ENCODE measurements at regions not wholly inside any gene's neighbourhood (a gene's known extent, or its start where the extent isn't known, plus 50 kb on each side); places are given as distances from the start of the nearest gene placed in this dataset.

DNA sequence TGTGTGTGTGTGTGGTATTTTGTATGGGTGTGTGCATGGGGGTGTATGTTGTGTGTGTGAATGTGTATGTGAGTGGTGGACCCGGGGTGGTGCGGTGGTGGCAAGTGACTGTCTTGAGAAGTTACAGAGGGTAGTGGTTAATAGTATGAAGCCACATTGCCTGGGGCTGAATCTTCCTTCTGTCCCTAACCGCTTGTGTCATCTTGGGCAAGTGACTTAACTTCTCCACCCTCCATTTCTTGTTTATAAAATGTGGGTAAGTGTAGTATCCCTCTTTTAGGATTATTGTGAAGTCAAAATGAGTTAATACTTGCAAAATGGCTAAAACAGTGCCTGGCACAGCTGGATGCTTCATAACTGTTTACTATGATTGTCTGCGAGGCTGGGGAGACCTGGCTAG lies 63.5 kb downstream of the MYCN start:
- H3K36me3 ChIP-seq (ENCODE audit: control insufficient read depth, insufficient read depth, low read length): no peaks in the 10 kb centered on the region
- TF ChIP-seq, protein P1, sequence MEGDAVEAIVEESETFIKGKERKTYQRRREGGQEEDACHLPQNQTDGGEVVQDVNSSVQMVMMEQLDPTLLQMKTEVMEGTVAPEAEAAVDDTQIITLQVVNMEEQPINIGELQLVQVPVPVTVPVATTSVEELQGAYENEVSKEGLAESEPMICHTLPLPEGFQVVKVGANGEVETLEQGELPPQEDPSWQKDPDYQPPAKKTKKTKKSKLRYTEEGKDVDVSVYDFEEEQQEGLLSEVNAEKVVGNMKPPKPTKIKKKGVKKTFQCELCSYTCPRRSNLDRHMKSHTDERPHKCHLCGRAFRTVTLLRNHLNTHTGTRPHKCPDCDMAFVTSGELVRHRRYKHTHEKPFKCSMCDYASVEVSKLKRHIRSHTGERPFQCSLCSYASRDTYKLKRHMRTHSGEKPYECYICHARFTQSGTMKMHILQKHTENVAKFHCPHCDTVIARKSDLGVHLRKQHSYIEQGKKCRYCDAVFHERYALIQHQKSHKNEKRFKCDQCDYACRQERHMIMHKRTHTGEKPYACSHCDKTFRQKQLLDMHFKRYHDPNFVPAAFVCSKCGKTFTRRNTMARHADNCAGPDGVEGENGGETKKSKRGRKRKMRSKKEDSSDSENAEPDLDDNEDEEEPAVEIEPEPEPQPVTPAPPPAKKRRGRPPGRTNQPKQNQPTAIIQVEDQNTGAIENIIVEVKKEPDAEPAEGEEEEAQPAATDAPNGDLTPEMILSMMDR (IDR thresholded peaks at IDR 0.05; ENCODE audit: insufficient read depth, low read length, poor library complexity, severe bottlenecking): no peak
- H3K4me3 ChIP-seq (replicated peaks; ENCODE audit: low read depth, low read length): no peak overlapping the region
- no peaks in the 10 kb centered on the region for H3K27me3 ChIP-seq (replicated peaks; ENCODE audit: control insufficient read depth, insufficient read depth, low read length)
- no peak for DNase-seq (ENCODE audit: extremely low read depth, insufficient read length)

DNA sequence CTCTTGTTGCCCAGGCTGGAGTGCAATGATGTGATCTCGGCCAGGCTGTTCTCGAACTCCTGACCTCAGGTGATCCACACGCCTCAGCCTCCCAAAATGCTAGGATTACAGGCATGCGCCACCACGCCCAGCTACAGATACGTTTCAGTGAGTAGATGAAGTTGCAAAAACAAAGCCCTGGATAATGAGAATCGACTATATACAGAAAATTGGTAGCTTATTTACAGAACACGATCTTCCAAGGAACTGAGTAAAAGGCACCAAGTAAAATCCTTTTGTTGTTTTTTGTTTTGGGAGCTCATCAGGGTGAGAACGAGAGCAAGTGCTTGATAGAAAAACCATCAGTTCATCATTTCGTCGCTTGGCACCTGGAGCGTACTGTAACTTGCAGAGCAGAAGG lies 62.8 kb downstream of the MYCN start:
- TF ChIP-seq, protein P1 (IDR thresholded peaks at IDR 0.05; ENCODE audit: insufficient read depth, low read length, poor library complexity, severe bottlenecking): no peak
- Histone ChIP-seq H3K36me3 (ENCODE audit: control insufficient read depth, insufficient read depth, low read length) (no peaks in the 10 kb centered on the region), H3K4me3 (replicated peaks; ENCODE audit: low read depth, low read length) (no peak overlapping the region), H3K27me3 (replicated peaks; ENCODE audit: control insufficient read depth, insufficient read depth, low read length) (no peaks in the 10 kb centered on the region)
- no peak for DNase-seq (ENCODE audit: extremely low read depth, insufficient read length)

DNA sequence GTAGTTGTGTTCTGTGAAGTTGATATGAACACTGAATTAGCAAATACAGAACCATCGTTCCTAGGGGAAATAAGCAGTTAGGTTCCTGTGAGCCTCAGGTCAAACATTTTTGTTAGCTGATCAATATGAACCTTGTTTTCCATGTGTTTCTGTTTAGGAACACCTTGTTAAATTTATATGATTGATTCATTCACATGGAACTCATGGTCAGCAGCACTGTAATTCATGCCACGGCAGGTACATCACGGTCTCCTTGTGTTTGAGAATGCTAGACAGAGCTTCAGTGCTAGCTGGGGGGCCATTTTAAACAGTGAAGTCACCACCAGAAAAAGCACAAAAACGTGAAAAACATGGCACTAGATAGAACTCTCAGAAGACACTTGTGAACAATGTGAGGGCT lies 62.2 kb downstream of the MYCN start:
- Histone ChIP-seq H3K4me3 (replicated peaks; ENCODE audit: low read depth, low read length) (no peak overlapping the region), H3K36me3 (ENCODE audit: control insufficient read depth, insufficient read depth, low read length) (no peaks in the 10 kb centered on the region), H3K27me3 (replicated peaks; ENCODE audit: control insufficient read depth, insufficient read depth, low read length) (no peaks in the 10 kb centered on the region)
- no peak for DNase-seq (ENCODE audit: extremely low read depth, insufficient read length)
- TF ChIP-seq, protein P1 (IDR thresholded peaks at IDR 0.05; ENCODE audit: insufficient read depth, low read length, poor library complexity, severe bottlenecking): no peak

DNA sequence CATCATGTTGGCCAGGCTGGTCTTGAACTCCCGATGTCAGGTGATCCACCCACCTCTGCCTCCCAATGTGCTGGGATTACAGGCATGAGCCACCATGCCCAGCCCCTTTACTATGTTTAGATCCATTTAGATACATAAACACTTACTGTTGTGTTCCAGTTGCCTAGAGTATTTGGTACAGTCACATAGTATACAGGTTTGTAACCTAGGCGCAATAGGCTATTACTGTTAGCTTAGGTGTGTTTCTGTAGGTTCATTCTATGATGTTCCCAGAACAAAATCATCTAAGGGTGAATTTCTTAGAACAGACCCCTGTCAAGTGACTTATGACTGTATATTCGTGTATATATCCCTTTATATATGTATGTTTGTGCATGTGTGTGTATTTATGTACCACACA lies 61.8 kb downstream of the MYCN start:
- no peak overlapping the region for H3K4me3 ChIP-seq (replicated peaks; ENCODE audit: low read depth, low read length)
- TF ChIP-seq, protein P1 (IDR thresholded peaks at IDR 0.05; ENCODE audit: insufficient read depth, low read length, poor library complexity, severe bottlenecking): no peak
- no peaks in the 10 kb centered on the region for H3K36me3 ChIP-seq (ENCODE audit: control insufficient read depth, insufficient read depth, low read length)
- no peaks in the 10 kb centered on the region for H3K27me3 ChIP-seq (replicated peaks; ENCODE audit: control insufficient read depth, insufficient read depth, low read length)
- no peak for DNase-seq (ENCODE audit: extremely low read depth, insufficient read length)

DNA sequence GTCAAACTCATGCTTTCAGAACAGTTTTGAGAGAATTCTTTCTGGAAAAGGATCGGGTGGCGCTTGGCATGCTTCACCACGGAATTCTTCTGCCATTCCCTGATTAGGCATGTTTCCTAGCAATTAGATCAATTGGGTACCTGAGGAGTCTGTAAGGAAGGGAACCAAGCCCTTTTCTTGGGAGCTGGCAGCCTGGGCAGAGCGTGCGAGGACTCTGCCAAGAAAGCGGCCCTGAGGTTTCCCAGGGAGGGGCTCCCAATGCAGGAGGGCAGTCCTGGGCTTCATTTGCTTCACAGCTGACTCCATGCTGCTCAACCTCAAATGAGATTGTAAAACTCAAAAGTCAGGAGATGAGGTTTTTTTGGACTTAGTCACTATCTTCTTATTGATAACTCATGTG lies 60.3 kb downstream of the MYCN start:
- DNase-seq (ENCODE audit: extremely low read depth, insufficient read length): no peak
- Histone ChIP-seq H3K36me3 (ENCODE audit: control insufficient read depth, insufficient read depth, low read length) (no peaks in the 10 kb centered on the region), H3K4me3 (replicated peaks; ENCODE audit: low read depth, low read length) (no peak overlapping the region), H3K27me3 (replicated peaks; ENCODE audit: control insufficient read depth, insufficient read depth, low read length) (no peaks in the 10 kb centered on the region)
- TF ChIP-seq, protein P1 (IDR thresholded peaks at IDR 0.05; ENCODE audit: insufficient read depth, low read length, poor library complexity, severe bottlenecking): no peak
